CD4-positive, alpha-beta T cell treated with Interferon alpha-2 for 1 hour (primary cell): ENCODE measurements at regions not wholly inside any gene's neighbourhood (a gene's known extent, or its start where the extent isn't known, plus 50 kb on each side); places are given as distances from the start of the nearest gene placed in this dataset.
"Not testable (repeated sequence)": the region's sequence is repeated elsewhere in the genome, so short reads cannot be mapped to it uniquely, and the experiment has no call there.

Experiments
- DNase-seq, 2 donors: peaks; one replicate each; pipeline ENCODE4 v3.0.0-alpha.2; 2020 to 2022

DNA sequence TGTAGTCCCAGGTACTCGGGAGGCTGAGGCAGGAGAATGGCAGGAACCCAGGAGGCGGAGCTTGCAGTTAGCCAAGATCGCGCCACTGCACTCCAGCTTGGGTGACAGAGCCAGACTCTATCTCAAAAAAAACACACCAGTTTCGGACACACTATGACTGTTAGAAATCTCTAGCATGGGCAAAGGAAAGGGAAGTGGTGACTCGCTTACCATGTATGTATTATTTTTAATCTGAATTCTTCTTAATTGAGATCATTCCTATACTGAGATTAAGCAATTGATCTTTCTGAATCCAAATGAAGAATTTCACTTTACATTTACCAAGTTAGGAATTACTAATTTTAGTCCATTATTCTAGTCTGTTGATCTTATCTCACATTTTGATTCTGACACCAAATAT, 459.2 kb upstream of the ALCAM start:
- no peak for DNase-seq

GRCh38 chr3:104908761-104909160, 457.9 kb upstream of the ALCAM start:
- no peak for DNase-seq

- DNase-seq: no peak
Observed at GRCh38 chr3:104909198-104909597, 457.5 kb upstream of the ALCAM start.

DNA sequence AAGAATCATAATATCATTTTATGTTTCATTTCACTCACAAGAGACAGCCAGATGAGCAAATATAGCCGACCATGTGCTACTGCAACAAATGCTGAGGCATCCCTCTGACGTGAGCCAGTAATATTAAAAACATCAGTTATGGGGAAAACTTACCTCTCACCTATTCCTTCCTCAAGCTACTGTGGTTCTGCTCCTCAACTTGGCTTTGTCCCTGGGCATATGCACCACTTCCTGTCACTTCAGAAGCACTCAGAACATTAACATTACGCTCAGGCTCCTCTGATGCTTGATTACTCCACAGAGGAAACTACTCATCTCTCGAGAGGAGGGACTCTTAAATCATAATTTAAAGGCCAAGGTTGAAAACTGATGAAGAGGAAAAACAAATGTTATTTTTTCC, 457.0 kb upstream of the ALCAM start:
- DNase-seq: no peak

DNA sequence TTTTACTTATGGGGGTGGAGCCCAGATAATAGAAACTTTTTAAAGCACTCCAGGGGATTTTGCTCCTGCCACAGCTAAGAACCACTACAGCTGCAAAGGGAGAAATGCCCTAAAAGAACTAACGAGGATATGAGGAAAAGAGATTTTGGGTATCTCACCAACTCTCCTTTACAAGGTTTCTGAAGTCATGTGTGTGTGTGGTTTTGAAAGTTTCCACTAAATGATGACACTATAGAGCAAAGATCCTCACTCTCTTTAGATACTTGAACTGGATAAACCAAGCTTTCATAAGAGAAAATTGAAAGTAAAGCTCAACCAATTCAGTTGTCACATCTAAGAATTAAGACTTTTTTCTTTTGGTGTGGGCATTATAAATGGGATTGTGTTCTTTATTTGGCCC, 455.3 kb upstream of the ALCAM start:
- no peak for DNase-seq

DNA sequence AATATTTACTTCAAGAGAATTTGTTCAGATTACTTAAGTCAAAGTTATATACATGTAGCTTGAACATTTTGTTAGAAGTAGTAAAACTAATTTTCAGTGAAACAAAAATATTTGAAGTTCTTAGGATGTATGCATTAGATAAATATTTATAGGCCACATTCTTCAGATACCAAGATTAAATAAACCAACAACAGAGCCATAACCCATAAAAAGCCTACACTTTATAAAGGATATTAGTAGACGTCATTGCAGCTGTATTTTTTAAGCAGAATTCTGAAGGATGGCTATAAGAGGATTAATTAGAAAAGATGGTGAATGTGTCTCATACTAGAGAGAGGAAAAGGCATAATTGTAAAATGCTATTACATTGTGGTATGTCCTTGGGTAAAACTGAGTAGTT, 449.7 kb upstream of the ALCAM start:
- DNase-seq: no peak

DNA sequence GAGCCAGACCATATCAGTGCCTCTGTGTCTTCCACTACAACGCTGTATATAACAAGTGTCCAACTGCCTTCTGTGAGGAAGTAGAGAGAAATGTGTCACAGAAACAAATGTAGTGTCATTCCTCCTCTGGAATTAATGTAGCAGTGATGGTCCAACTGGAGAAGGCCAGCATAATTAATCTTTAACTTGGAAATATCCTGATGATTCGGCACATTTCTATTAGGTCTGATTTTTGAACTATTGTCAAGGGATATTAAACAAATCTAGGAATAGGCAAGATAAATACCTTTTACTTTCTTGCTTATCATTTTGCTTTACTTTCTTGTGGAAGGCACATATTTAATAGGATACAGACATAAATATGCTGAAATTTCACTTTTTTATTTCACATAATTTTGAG, 446.2 kb upstream of the ALCAM start:
- no peak for DNase-seq

DNA sequence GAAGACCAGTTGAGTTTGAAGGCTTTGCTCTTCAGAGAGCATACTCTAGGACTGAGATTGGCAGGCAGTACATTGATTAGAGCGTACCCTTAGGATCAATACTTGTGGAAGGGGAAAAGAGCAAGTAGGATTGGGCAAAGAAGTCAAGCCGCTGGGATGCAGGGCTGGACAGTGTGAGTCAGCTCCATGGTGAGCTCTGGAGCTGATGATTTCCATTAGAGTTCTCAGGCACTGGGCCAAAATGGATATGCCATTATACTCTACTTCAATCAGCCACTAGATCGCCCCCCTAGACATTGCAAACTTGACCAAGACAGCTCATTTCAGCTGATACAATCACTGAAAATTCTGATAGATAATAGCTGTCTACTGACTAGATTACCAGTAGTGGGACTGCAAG, 432.7 kb upstream of the ALCAM start:
- DNase-seq: no peak

DNA sequence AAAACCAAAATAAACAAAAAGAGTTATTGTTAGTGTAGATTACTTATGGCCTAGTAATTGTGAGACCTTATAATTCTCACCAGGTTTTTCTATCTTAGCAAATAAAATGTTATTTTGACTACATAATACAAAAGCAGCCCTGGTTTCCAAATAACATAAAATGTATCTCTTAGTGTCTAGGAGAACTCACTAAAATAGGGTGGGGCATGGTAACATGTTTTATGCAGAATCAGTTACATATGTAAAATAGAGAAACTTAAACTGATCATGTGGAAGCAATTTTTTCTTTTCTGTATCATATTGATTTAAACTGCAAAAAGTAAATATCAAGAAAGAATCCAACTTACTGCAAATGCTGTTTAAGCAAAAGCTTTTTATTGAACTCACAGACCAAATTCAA, 431.1 kb upstream of the ALCAM start:
- no peak for DNase-seq

- no peak for DNase-seq
Observed at GRCh38 chr3:104939196-104939595, 427.5 kb upstream of the ALCAM start.

DNA sequence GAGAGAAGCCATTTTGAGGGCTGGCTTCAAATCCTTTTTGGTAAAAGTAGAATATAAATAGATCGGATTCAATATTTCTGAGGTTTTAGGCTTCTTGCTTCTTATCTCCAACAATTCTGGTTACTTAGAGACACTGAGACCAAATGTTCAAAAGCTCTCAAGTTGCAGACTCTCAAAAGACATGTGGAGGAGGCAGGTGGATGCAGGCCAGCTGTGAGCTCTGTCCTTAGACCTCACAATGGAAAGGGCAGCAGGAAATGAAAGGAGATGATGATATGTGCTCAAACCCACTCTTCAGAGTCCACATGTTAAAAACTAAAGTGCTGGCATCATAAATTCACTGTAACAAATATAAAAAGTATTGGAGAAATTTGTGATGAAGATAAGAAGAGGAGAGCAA, 424.9 kb upstream of the ALCAM start:
- DNase-seq: no peak

DNA sequence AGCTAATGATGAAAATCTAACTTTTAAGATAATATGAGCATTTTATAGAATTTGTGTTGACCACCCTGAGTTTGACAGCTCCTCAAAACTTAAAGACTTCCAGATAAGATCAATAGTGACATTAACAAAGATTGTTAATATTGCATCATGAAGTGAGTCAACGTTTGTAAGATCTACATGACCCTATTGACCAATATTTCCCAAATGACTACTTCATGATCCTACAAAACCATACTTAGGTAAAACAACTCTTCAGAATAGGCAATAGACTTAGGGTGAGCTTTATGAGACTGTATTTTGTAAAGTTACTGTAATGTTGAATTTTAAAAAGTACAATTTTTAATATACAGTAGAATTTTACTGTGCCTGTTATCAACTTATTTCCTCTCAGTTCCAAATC, 422.7 kb upstream of the ALCAM start:
- DNase-seq: no peak

DNA sequence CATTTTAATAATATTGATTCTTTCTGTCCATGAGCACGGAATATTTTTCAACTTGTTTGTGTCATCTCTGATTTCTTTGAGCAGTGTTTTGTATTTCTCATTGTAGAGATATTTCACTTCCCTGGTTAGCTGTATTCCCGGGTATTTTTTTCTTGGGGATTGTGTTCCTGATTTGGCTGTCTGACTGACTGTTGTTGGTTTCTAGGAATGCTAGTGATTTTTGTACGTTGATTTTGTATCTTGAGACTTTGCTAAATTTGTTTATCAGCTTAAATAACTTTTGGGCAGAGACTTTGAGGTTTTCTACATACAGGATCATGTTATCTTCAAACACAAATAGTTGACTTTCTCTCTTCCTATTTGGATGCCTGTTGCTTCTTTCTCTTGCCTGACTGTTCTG, 418.8 kb upstream of the ALCAM start:
- no peak for DNase-seq

DNA sequence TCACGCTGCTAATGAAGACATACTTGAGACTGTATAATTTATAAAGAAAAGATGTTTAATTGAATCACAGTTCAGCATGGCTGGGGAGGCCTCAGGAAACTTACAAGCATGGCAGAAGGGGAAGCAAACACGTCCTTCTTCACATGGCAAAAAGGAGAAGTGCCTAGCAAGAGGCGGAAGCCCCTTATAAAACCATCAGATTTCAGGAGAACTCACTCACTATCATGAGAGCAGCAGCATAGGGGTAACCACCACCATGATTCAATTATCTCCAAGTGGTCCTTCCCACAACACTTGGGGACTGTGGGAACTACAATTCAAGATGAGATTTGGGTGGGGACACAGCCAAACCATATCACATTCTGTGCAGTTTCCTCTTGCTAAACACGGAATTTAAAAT, 416.9 kb upstream of the ALCAM start:
- not testable (repeated sequence) for DNase-seq

GRCh38 chr3:104951426-104951825, 415.3 kb upstream of the ALCAM start:
- no peak for DNase-seq

GRCh38 chr3:104952146-104952972, 414.4 kb upstream of the ALCAM start:
- no peak for DNase-seq

GRCh38 chr3:104956620-104957345, 409.9 kb upstream of the ALCAM start:
- no peak for DNase-seq

DNA sequence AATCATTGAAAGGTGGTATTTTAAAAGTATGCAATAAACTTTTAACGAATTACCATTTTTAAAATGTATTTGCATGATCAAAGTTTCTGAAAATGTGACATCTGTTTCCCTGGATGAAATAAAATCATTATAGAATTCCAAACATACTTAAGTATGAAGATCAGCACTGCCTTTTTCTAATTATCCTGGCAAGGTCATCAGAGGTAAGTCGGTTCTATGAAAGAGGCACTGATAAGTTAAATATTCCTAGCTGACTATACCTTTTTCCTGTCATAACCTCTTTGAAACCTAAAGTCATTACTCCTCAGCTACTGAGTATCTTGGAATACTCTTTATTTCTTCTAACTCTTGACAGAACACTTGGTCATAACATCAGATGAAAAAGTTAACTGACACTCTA, 406.1 kb upstream of the ALCAM start:
- no peak for DNase-seq

GRCh38 chr3:104961851-104962250, 404.9 kb upstream of the ALCAM start:
- no peak for DNase-seq

GRCh38 chr3:104974316-104974715, 392.4 kb upstream of the ALCAM start:
- no peak for DNase-seq

- no peak for DNase-seq
Observed at GRCh38 chr3:104977719-104978118, 389.0 kb upstream of the ALCAM start.

DNA sequence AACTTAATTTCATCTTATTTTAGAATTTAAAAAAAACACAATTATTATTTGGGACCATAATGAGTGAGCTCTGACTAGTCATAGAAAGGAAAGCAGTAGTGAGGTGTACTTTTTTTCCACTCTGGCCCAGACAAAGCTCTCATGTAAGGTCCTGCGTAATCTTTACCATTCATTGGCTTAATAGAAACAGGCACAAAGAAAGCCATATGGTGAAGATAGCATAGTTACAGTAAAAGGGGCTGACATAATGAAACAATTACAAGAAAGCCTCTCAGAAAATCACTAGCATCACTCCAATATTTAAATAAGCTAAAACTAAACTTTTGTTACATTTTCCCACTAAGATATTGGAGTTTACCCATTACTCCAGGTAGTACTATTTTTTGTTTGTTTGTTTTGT, 384.6 kb upstream of the ALCAM start:
- no peak for DNase-seq

- no peak for DNase-seq
Observed at GRCh38 chr3:104987859-104988258, 378.9 kb upstream of the ALCAM start.

- DNase-seq: no peak
Observed at GRCh38 chr3:104988496-104988895, 378.2 kb upstream of the ALCAM start.

DNA sequence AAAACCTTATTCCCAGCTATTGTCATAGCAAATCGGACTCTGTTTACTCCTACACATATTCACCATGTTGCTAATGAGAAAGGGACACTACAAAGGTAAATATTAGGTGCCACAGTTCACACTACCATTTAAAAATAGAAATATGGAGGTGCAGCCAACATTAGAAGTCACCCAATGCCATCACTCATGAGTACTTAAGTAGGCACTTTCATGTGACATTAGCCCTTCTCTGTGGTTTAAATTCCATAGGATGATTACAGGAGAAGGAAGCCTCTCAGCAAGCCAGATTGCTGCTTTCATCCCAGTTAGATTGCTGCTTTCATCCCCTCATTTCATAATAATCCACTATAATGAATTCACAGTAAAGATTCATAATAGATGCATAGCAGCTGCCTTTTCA, 376.8 kb upstream of the ALCAM start:
- no peak for DNase-seq
